Suprapubic skin (tissue), 4 donors: ENCODE measurements at regions not wholly inside any gene's neighbourhood (a gene's known extent, or its start where the extent isn't known, plus 50 kb on each side); places are given as distances from the start of the nearest gene placed in this dataset.

Experiments used
- DNase-seq, 2 donors: peaks; one replicate each; pipeline ENCODE4 v3.0.0-alpha.2; 2019; ENCODE audit warnings: low spot score in 2 of 2
- H3K27ac ChIP-seq: fragments of 200-600 bp; sonication (generic); one replicate; pipeline ENCODE4 v1.5.1; 2019
- H3K27me3 ChIP-seq: fragments of 200-600 bp; sonication (generic); one replicate; pipeline ENCODE4 v1.5.1; 2019
- H3K36me3 ChIP-seq: fragments of 200-600 bp; sonication (generic); one replicate; pipeline ENCODE4 v1.5.1; 2019
- H3K4me1 ChIP-seq: fragments of 200-600 bp; sonication (generic); one replicate; pipeline ENCODE4 v1.5.1; 2019
- H3K4me3 ChIP-seq: fragments of 200-600 bp; sonication (generic); one replicate; pipeline ENCODE4 v1.5.1; 2019; ENCODE audit warnings: mild to moderate bottlenecking
- H3K9me3 ChIP-seq: fragments of 200-600 bp; sonication (generic); one replicate; pipeline ENCODE4 v1.5.1; 2019
- CTCF ChIP-seq, 2 donors: fragments of 200-600 bp in 1 of 2; fragments of 450-650 bp in 1 of 2; sonication (generic) in 1 of 2; IDR thresholded peaks; one replicate each; pipeline ENCODE4 v1.5.1; 2016 to 2019; ENCODE audit warnings: antibody characterized with exemption in 2 of 2, mild to moderate bottlenecking in 1 of 2, moderate library complexity in 1 of 2
- EP300 ChIP-seq: sonication (generic); formaldehyde crosslinking; IDR thresholded peaks from one replicate; pipeline ENCODE4 v1.6.1; 2017; ENCODE audit warnings: antibody characterized with exemption
- POLR2A ChIP-seq, 2 donors: fragments of 450-650 bp; IDR thresholded peaks; one replicate each; pipeline ENCODE4 v1.6.1; 2017; ENCODE audit warnings: antibody characterized with exemption in 2 of 2, mild to moderate bottlenecking in 2 of 2, moderate library complexity in 2 of 2
- POLR2AphosphoS5 ChIP-seq, 3 donors: sonication (generic); formaldehyde crosslinking; IDR thresholded peaks; one replicate each; pipeline ENCODE4 v1.6.1; 2017; ENCODE audit warnings: antibody characterized with exemption in 3 of 3
- WGBS: methylation state at CpG from one replicate; pipeline ENCODE4 v1.1.5; 2018; 5-methylcytosine and 5-hydroxymethylcytosine counted together

DNA sequence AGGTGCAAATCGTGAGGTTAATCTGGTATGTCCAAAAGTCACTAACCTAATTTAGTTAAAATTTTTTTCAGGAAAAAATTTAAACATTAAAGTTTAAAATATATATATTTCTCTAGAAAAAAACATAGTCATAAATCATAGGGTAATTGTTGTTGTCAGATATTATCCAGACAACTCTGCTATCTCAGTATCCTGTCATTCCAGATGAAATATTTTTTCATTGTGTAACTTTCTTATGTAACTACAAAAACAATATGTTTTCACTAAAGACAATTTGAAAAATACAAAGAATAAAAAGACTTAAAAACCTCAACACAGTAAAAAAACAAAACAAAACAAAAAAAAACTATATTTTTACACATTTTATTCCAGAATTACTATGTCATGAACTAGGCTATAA, 57.6 kb downstream of the TENT5A start:
- Histone ChIP-seq H3K9me3 (no peaks in the 10 kb centered on the region), H3K27ac (no peak overlapping the region), H3K36me3 (no peaks in the 10 kb centered on the region), H3K4me3 (no peak overlapping the region), H3K27me3 (no peaks in the 10 kb centered on the region), H3K4me1 (peaks cover 5% of the 10 kb centered on the region)
- WGBS, result 96% methylated on average over 1 of the region's 1 CpG
- TF ChIP-seq EP300 (no peak), CTCF (IDR thresholded peaks at IDR 0.05) (no peak), POLR2AphosphoS5 (IDR thresholded peaks at IDR 0.05) (no peak), POLR2A (IDR thresholded peaks at IDR 0.05) (no peak)
- DNase-seq, result no peak

- Histone ChIP-seq H3K4me3 (no peak overlapping the region), H3K4me1 (peaks cover 5% of the 10 kb centered on the region), H3K27ac (no peak overlapping the region), H3K36me3 (no peaks in the 10 kb centered on the region), H3K9me3 (no peaks in the 10 kb centered on the region), H3K27me3 (no peaks in the 10 kb centered on the region)
- 96% methylated on average over 2 of the region's 2 CpGs for WGBS
- DNase-seq, result no peak
- TF ChIP-seq POLR2A (IDR thresholded peaks at IDR 0.05), result no peak
These were observed 58.3 kb downstream of the TENT5A start for GRCh38 chr6:81694207-81694606.

- no peak for TF ChIP-seq CTCF (IDR thresholded peaks at IDR 0.05)
- TF ChIP-seq POLR2A (IDR thresholded peaks at IDR 0.05), result no peak
- no peak for TF ChIP-seq POLR2AphosphoS5 (IDR thresholded peaks at IDR 0.05)
- no peak for TF ChIP-seq EP300
- Histone ChIP-seq H3K27me3 (no peaks in the 10 kb centered on the region), H3K4me1 (peaks cover 5% of the 10 kb centered on the region), H3K27ac (no peak overlapping the region), H3K9me3 (no peaks in the 10 kb centered on the region), H3K36me3 (no peaks in the 10 kb centered on the region), H3K4me3 (no peak overlapping the region)
- no peak for DNase-seq
- 58% methylated on average over 4 of the region's 4 CpGs for WGBS
These were observed 59.2 kb downstream of the TENT5A start for GRCh38 chr6:81693266-81693665.

GRCh38 chr6:81690073-81690472, 62.4 kb downstream of the TENT5A start:
- Histone ChIP-seq H3K4me1 (peaks cover 1% of the 10 kb centered on the region), H3K27ac (no peak overlapping the region), H3K27me3 (no peaks in the 10 kb centered on the region), H3K9me3 (no peaks in the 10 kb centered on the region), H3K36me3 (no peaks in the 10 kb centered on the region), H3K4me3 (no peak overlapping the region)
- no peak for DNase-seq
- no peak for TF ChIP-seq POLR2A (IDR thresholded peaks at IDR 0.05)
- no peak for TF ChIP-seq EP300
- no peak for TF ChIP-seq POLR2AphosphoS5 (IDR thresholded peaks at IDR 0.05)
- TF ChIP-seq CTCF (IDR thresholded peaks at IDR 0.05), result no peak
- 75% methylated on average over 1 of the region's 1 CpG for WGBS

DNA sequence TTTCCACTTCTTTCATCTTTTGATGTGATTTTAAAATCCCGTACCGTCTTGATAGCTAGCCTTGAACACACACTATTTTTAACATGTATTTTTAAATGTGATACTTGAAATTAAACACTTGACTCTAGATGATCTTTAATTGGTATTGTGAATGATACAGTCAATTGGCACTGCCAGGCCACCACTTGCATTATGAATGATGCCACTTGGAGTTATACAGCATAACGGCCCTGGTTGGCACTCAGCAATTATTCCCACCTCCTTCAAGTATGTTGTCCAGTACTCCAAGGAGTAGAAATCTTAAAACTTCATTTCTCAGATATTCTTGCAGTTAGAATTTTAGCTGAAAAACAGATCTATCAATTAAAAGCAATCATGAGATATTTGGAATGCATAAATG, 62.9 kb downstream of the TENT5A start:
- WGBS, result 61% methylated on average over 3 of the region's 3 CpGs
- Histone ChIP-seq H3K9me3 (no peaks in the 10 kb centered on the region), H3K4me3 (no peak overlapping the region), H3K36me3 (no peaks in the 10 kb centered on the region), H3K27ac (no peak overlapping the region), H3K27me3 (no peaks in the 10 kb centered on the region), H3K4me1 (no peaks in the 10 kb centered on the region)
- TF ChIP-seq CTCF (IDR thresholded peaks at IDR 0.05) (no peak), POLR2AphosphoS5 (IDR thresholded peaks at IDR 0.05) (no peak), EP300 (no peak)
- DNase-seq, result no peak

DNA sequence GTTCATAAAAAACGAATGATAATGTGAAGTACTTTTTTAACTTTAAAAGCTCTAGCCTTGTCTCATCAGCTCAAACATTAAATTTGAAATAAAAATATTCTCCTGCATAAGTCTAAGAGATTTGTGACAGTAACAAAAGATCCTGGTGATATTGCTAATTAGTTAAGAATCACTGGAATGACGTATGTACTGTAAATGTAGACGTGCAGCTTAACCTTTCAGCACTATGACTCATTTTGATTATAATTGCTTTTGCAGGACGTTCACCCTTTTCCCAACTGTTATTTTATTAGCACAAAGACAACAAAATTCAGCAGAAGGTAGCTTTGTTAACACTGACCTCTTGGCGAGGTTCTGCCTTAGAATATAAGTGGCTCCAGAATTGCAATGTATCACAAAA, 68.6 kb downstream of the TENT5A start:
- no peak for DNase-seq
- no peaks in the 10 kb centered on the region for H3K27me3 ChIP-seq
- no peaks in the 10 kb centered on the region for H3K9me3 ChIP-seq
- TF ChIP-seq EP300 (no peak), CTCF (IDR thresholded peaks at IDR 0.05) (no peak), POLR2AphosphoS5 (IDR thresholded peaks at IDR 0.05) (no peak), POLR2A (IDR thresholded peaks at IDR 0.05) (no peak)
- no peak overlapping the region for H3K4me3 ChIP-seq
- no peaks in the 10 kb centered on the region for H3K36me3 ChIP-seq
- H3K4me1 ChIP-seq, result peaks cover 5% of the 10 kb centered on the region
- H3K27ac ChIP-seq, result no peak overlapping the region
- 48% methylated on average over 5 of the region's 5 CpGs for WGBS
